ELR (cell line): ENCODE measurements at regions not wholly inside any gene's neighbourhood (a gene's known extent, or its start where the extent isn't known, plus 50 kb on each side); places are given as distances from the start of the nearest gene placed in this dataset.
"Not testable (repeated sequence)": the region's sequence is repeated elsewhere in the genome, so short reads cannot be mapped to it uniquely, and the experiment has no call there.

ENCODE experiments used
- DNase-seq: peaks from one replicate; pipeline ENCODE4 v3.0.0-alpha.2; 2015; ENCODE audit warnings: low read depth

- DNase-seq = no peak
These were observed 124.2 kb downstream of the METRNL start for GRCh38 chr17:83203472-83204221.

- DNase-seq = no peak
These were observed 124.9 kb downstream of the METRNL start for GRCh38 chr17:83204230-83204725.

GRCh38 chr17:83204736-83205386, 125.5 kb downstream of the METRNL start:
- DNase-seq = not testable (repeated sequence)

GRCh38 chr17:83205387-83206035, 126.1 kb downstream of the METRNL start:
- DNase-seq = peak; percentile 46

GRCh38 chr17:83206036-83206394, 126.6 kb downstream of the METRNL start:
- DNase-seq = not testable (repeated sequence)

GRCh38 chr17:83206819-83207588, 127.6 kb downstream of the METRNL start:
- DNase-seq = not testable (repeated sequence)

- peak; percentile 46 for DNase-seq
These were observed 167.6 kb downstream of the METRNL start for GRCh38 chr17:83247001-83247400.
